Stimulated activated CD4-positive, alpha-beta T cell treated with anti-CD3 and anti-CD28 coated beads, TNF-alpha, amount 100 ng/mL, for 1 hour (primary cell): ENCODE measurements at regions not wholly inside any gene's neighbourhood (a gene's known extent, or its start where the extent isn't known, plus 50 kb on each side); places are given as distances from the start of the nearest gene placed in this dataset.

Experiments
- DNase-seq, 3 donors: peaks; one replicate each; pipeline ENCODE4 v3.0.0-alpha.2; 2020; ENCODE audit warnings: low read depth in 3 of 3, low spot score in 1 of 3

DNA sequence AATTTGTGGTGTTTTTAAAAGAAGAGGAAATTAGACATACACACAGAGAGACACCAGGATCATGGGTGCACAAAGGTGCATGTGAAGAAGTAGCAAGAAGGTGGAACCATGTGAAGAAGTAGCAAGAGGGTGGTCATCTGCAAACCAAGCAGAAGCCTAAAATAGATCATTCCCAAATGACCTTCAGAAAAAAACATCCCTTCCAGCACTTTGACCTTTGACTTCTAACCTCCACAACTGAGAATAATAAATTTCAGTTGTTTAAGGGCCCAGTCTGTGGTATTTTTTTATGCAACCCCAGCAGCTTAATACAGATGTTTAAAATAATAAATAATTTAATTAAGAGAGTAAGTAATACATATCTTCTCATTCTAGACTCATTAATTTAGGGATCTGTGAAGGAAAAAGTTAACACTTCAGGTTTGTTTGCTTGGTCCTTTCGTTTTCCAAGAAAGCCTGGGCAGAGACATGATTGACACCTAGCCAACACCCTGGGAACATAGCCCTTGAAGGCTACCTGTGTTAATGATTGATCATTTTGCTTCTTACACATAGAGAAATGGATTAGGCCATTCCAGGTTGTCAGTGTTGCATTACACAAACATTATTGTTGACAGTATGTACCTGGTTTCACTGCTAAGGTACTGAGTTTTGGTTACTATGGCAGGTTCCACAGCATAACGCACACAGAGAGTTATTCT, 1331.2 kb upstream of the GBE1 start:
- no peak for DNase-seq

DNA sequence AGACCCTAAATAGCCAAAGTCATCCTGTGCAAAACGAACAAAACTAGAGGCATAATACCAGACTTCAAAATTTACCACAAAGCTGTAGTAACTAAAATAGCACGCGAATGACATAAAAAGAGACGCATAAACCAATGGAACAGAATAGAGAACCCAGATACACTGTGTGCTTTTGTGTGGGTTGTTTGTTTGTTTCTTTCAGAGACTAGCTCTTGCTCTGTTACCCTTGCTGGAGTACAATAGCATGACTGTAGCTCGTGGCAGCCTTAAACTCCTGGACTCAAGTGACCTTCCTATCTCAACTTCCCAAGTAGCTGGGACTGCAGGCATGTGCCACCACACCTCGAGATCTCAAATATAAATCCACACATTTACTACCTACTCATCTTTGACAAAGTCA, 1314.6 kb upstream of the GBE1 start:
- no peak for DNase-seq

DNA sequence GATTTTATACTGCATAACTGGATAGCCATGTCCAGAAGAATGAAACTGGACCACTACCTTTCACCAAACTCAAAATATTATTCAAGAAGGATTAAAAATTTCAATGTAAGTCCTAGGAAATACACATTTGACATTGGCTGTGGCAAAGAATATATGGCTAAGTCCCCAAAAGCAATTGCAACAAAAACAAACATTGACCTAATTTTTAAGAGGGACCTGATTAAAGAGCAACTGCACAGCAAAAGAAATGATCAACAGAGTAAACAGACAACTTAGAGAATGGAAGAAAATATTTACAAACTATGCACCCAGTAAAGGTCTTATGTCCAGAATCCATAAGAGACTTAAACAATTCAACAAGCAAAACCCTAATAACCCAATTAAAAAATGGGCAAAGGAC, 1313.0 kb upstream of the GBE1 start:
- DNase-seq, result no peak

DNA sequence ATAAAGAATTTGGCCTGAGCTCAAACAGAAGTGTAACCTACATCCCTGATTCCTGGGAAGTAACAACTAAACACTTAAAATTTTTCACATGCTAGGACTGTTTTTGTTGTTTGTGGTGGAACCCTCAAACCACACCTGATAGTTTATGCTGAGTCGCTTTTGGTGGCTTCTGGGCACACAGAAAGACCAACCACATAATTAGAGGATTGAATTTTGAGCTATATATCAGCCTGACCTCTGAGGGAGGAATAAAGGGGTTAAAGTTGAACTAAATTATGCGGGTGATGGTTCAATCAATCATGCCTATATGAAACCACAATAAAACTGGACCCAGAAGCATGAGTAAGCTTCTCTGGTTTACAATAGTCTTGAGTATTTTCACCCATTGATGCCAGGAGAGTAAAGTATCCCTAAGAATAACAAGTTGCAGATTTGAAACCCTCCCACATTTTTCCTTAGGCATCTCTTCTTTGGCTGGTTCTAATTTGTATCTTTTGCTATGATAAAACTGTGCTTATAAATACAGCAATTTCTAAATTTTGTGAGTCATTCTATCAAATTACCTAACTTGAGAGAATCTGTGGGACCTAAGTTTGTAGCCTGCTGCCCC, 1304.5 kb upstream of the GBE1 start:
- no peak for DNase-seq

DNA sequence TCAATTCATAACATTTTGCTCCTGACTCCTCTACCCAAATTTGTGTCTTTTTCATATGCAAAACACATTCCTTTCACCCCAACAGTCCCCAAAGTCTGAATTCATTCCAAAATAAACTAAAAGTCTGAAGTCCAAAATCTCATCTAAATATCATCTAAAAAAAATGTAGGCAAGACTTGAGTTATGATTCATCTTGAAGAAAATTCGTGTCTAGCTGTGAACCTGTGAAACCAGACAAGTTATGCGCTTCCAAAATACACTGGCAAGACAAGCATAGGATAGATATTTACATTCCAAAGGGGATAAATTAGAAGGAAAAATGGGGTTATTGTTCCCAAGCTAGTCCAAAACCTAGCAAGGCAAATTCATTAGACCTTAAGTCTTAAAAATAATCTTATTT, 1302.0 kb upstream of the GBE1 start:
- DNase-seq, result no peak

DNA sequence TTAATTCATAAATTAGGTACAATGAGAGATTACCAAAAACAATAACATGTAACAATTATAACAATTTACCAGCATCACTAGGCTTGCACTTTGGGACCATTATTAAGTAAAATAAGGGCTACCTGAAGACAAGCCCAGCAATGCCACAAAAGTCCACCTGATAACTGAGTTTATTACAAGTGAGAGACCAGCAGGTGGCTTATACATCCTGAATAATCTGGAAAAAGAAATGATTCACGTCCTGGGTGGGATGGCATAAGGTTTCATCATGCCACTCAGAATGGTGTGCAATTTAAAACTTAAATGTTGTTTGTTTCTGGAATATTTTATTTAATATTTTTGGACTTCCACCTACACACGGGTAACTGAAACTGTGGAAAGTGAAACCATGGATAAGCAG, 1287.1 kb upstream of the GBE1 start:
- DNase-seq, result no peak

DNA sequence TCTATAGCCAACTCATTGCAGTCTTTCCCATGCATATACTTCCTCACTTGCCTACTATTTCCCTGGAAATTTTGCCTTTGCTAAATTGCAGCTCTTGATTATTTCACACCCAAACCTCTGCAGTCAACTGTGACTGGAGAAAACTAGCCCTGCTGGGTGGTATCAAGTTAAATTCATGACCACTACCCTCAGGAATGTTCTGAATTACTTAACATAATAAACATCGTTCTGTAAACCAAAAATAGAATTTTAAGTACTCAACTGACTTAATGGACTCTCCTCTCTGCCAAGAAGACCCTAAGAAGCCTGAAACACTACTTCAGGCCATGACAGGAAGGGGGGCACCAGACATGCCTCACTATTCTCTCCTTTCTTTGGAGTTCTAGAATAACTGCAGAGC, 1278.0 kb upstream of the GBE1 start:
- no peak for DNase-seq

DNA sequence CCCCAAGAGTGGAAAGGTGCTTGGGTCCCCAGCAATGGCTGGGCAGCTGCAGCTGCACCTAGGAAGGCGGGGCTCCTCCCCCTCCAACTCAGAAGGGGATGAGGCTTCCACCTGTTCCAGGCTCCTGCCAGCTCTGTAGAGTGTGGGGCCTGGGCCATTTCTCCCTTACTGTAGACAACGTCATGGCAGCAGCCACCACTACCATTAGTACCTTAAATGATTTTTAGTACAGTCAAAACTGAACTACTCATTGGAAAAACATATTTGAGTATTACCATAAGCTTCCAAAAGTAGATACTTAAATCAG, 1274.2 kb upstream of the GBE1 start:
- DNase-seq, result no peak

DNA sequence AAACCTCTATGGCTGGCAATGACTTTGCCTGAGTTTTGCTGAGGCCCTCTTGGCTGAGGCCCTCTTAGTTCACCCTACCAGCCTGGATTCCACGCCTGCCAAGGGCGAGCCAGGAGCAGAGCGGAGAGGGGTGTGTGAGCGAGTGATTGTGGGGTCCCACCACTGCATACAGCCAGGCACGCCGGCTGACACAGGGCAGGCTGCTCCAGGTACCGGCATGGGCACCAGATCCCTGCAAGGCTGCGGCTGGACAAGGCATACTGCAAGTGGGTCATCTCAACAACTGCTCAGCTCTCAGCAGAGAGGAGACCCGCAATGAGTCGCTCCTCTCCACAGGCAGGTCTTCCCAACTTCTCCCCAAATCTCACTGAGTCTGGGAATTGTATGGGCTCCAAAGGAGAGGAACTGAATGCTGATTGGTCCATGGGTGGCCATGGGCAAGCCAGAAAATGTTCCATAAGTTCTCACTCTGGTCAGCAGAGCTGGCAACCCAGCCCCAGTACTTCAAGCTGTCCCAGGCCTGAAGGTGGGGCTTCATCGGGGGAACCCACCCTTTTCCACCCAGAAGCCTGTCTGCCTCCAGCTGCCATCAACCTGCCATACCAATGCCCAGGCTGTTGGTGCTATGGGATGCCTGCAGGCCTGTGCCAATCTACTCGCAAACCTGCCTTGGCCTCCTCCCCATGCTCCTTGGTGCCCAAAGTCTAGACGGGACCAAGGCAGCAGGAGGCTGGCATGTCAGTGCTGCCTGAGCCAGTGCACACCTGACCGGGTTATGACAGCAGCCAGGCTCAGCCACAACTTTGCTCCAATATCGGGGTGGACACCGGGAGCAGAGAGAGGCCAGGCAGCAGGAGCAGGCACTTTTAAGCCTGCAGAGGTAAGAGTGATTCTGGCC, 1273.6 kb upstream of the GBE1 start:
- DNase-seq, result no peak

DNA sequence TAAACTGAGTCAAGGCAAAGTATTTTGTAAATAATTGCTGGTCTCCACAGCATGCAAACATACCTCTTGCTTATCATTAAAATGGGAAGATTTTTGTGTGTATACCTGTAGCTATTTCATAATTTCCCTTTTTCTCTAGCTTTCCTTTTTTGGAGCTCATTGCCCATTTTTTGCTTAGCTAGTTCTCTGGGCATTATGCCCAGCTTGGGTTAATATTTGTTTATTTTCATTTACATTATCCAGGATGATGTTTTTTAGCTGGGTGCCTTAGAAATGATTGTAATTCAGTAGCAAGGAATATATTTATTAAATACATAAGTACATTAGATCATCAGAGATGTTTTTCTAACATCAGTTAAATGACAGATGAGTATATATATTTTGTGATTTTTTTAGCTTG, 1271.7 kb upstream of the GBE1 start:
- no peak for DNase-seq

DNA sequence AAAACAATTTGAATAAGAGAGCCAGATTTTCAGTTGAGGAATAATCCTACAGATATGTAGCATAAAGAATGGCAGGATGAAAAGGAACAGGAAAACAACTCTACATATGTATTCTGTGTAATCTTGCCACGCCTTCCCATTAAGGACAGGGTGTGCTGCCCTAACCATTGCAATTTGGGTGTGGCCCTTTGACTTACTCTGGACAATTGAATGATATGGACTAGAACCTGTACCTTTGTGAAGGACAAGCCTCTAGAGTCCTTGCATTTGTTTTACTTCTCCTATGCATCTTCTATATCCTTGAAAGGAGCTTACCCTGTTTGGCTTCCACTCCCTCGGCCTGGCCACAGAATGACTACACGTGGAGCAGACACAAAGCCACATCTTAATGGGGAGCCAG, 1261.6 kb upstream of the GBE1 start:
- no peak for DNase-seq

DNA sequence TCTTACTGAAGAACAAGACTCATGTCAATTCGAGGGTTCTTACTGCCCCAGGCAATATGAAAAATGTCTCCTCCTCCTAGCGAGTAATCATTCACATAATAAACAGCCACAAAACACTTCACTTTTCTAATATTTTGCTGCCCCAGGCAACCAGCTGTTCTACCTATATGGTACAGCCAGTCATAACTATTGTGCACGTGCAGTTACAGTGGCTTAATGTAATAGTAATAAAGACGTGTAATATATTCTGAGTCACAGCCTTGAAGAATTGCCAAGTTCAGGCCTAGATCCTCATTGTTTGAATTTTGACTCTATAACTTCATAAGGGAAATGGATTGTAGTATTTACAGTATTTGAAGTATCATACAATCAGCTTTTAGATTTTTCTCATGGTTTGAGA, 1250.0 kb upstream of the GBE1 start:
- DNase-seq, result no peak

DNA sequence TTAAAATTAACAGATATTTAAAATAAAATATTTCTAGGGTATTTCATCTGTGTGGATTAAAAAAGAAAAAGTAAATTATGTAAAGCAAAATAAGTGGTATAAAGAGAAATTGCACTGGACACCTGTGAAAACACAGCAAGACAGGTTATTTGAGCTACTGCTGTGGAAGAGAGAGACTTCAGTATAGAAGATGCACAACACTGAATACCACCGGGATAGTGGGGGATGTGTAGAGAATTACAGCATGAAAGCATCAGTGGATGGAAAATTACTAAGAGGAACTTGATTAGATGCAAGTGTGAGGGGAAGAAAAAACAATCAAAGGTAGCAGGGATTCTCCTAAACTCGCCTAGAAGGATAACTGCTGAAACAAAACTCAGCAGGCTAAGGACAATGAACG, 1242.5 kb upstream of the GBE1 start:
- no peak for DNase-seq

DNA sequence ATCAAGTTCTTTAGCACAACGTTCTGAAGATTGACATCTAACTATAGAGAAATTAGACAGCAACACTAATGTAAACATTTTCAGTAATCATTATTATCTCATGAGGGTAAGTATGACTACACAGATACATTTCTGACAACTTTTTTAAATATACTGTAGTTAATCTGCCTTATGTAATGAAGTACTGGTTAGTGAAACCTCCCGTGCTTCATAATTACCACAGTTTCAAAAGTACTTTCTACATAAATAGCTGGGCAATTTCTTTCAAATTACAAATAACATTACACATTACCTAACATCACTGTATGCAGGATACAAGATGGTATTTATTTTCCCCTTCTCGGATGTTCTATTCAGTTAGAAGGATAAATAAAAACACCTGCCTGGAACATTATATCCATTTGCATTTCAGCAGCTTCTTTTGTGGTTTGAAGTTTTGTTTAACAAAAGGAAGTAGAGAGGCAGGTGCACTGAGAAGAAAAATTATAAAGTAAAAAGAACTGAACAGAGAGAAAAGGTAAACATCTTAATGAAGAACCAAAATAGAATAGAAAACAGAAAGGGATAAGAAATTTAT, 1241.5 kb upstream of the GBE1 start:
- no peak for DNase-seq

DNA sequence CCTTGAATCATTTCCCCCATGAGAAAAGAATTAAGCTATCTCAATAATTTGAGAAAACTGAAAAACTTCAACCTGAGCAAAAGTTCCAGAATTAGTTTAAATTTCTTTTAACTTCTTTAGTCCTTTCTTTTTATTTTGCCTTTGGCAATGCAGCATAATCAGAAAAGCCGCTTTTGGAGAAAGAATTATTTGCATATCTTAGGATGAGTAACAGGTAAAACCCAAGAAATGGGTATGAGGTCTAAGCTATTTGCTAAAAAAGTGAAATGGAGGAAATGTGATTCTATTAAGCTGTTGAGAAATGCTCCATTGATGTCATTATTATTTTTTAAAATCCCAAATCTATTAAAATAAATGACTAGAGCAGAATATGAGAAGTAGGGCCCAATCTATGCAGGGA, 1238.3 kb upstream of the GBE1 start:
- DNase-seq, result no peak

DNA sequence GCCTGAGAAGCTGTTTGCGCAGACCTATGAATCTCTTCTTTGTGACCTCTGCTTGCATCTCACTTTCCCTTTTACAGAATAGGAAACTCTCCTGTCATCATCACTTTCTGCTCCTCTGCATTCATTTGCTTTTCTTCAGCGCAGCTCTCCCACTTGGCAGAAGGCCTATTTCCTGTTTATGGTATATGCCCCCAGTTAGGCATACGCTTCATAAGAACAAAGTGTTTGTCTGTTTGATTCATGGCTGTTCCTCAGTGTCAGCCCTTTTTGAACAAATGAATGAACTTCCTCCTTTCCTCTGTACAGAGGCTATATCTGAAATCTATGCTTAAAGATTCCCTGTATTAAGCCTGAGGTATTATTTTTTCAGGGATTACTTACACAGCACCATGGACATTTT, 1216.9 kb upstream of the GBE1 start:
- no peak for DNase-seq

DNA sequence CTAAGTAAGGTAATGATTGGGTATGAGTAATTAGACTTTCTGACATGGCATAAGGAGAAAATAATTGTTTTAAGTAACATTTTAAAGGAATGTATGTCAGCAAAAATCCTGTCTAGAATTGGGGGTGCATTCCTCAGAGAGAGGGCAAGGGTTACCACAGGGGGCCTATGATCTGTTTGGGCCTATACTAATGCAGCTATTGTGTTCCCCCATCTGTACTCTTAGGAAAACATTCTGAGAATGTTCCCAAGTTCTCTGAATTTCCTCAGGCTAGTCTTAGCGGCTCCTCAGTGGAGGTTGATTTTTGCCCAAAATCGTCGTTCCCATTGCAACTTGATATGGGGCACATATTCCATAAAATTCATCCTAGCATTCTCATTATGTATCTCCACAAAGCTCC, 1216.4 kb upstream of the GBE1 start:
- DNase-seq, result no peak

DNA sequence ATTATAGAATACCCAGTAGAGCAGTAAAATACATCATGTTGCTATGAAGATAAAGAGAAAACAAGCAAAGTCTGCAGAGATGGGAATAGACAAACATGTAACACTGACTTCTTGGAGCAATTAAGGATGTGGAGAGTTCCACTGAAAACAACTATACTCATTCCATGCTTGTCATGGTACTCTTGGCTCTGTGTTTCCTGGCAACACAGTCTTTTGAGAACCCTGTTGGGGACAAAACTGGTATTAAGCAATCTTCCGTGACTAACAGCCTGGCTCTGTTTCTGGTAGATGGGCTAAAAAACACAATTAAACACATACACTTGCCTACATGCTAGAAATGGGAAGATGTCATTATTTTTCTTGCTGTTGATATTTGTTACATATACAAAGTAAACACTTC, 1212.3 kb upstream of the GBE1 start:
- no peak for DNase-seq

DNA sequence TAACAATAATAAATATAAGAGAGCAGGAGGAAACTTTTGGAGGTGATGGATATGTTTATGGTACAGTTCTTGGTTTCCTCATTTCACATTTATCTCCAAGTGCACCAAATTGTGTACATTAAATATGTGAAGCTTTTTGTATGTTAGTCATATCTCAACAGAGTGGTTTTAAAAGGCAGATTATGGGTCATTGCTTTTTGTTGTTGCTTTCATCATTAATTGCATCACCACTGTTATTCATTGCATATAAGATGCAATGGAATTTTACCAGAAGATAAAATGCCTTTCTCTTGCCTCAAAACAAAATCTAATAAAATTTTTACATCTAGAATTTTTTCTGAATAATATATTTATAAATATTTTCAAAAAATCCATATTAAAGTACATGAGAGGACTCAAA, 1198.9 kb upstream of the GBE1 start:
- DNase-seq, result no peak

DNA sequence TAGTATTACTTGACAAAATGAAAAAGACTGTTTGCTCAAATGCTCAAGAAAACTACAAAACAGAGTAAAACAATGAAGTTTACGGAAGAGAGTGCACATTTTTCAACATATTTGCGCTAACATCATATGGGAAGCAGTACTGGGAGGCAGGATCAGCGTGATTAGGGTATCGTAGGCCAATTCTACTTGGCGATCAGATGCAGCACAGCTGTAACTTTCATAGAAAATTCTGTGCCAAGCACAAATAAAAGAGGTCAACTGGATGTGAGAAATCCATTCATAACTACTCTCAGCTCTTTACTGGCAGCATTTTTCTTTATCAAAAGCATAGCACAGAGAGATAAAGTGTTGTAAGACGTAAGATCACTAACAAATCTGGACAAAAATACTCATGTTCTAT, 1196.3 kb upstream of the GBE1 start:
- DNase-seq, result no peak

DNA sequence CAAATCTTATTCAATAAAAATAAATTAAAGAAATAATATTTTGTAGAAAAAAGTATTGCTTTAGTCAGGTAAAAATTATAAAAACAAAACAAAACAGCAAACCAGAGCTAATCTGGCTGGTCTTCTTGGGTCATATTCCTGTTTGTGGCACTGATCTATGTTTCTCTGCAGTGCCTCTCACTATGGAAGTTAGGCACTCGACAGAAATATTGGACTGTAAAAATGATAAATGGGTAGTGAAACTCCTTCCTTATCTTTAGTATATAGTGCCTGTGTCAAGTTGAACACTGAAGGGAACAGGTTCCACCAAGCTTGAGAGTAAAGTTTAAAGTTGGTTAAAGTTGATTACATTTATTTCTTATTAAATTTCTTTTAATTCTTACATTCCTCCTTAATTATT, 1195.6 kb upstream of the GBE1 start:
- DNase-seq, result no peak

DNA sequence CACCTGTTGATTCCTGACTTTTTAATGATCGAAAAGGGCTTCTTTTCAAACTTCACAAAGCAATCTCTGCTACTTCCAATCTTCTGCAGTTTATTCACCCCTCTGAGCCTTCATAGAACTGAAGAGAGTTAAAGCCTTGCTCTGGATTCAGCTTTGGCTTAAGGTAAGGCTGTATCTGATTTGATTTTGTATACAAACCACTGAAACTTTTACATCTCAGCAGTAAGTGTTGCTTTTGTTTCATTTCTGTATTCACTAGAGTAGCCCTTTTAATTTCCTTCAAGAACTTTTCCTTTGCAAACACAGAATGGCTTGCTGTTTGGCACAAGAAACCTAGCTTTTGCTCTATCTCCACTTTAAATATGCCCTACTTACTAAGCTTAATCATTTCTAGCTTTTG, 1193.0 kb upstream of the GBE1 start:
- DNase-seq, result no peak
